H9 (cell line): ENCODE measurements at regions not wholly inside any gene's neighbourhood (a gene's known extent, or its start where the extent isn't known, plus 50 kb on each side); places are given as distances from the start of the nearest gene placed in this dataset.

ENCODE experiments used
- DNase-seq: peaks from one replicate; pipeline ENCODE4 v3.0.0-alpha.2; 2017
- H2AFZ ChIP-seq: one replicate; pipeline ENCODE4 v1.6.1; 2013; ENCODE audit warnings: mild to moderate bottlenecking, low read length, control low read depth, moderate library complexity
- H2AK5ac ChIP-seq: 2 replicates; pipeline ENCODE4 v1.6.1; 2013; ENCODE audit warnings: low read length, control low read depth, mixed read lengths; ENCODE audit not compliant: insufficient read length
- H2BK120ac ChIP-seq: one replicate; pipeline ENCODE4 v1.6.1; 2013; ENCODE audit warnings: low read depth, mild to moderate bottlenecking, low read length, control low read depth, inconsistent platforms; ENCODE audit not compliant: poor library complexity, severe bottlenecking
- H2BK12ac ChIP-seq: 2 replicates; pipeline ENCODE4 v1.6.1; 2013; ENCODE audit warnings: low read length, control low read depth, mixed read lengths, low read depth; ENCODE audit not compliant: insufficient read length
- H2BK15ac ChIP-seq: 2 replicates; pipeline ENCODE4 v1.6.1; 2013; ENCODE audit warnings: low read depth, low read length, control low read depth
- H2BK20ac ChIP-seq: one replicate; pipeline ENCODE4 v1.6.1; 2013; ENCODE audit warnings: low read depth, mild to moderate bottlenecking, low read length, control low read depth, inconsistent platforms; ENCODE audit not compliant: poor library complexity, severe bottlenecking
- H2BK5ac ChIP-seq: 2 replicates; pipeline ENCODE4 v1.6.1; 2013; ENCODE audit warnings: low read length, control low read depth, mixed read lengths; ENCODE audit not compliant: insufficient read length
- H3K14ac ChIP-seq: 2 replicates; pipeline ENCODE4 v1.6.1; 2013; ENCODE audit warnings: low read length, control low read depth; ENCODE audit not compliant: insufficient read depth
- H3K18ac ChIP-seq: 2 replicates; pipeline ENCODE4 v1.6.1; 2013; ENCODE audit warnings: low read depth, mild to moderate bottlenecking, mixed read lengths, low read length, control low read depth; ENCODE audit not compliant: insufficient read length
- H3K23ac ChIP-seq: 2 replicates; pipeline ENCODE4 v1.6.1; 2013; ENCODE audit warnings: low read length, control low read depth, mixed read lengths, low read depth; ENCODE audit not compliant: insufficient read length
- H3K23me2 ChIP-seq: 2 replicates; pipeline ENCODE4 v1.6.1; 2013; ENCODE audit warnings: low read depth, mild to moderate bottlenecking, mixed read lengths, low read length, control low read depth; ENCODE audit not compliant: insufficient read length, poor library complexity, severe bottlenecking
- H3K27ac ChIP-seq: 2 replicates; pipeline ENCODE4 v1.5.1; 2013; ENCODE audit warnings: low read length, control low read depth, mixed read lengths, low read depth; ENCODE audit not compliant: insufficient read length
- H3K27me3 ChIP-seq: 2 replicates; pipeline ENCODE4 v1.6.1; 2013; ENCODE audit warnings: low read length, control low read depth, inconsistent platforms; ENCODE audit not compliant: insufficient read depth
- H3K4ac ChIP-seq: 2 replicates; pipeline ENCODE4 v1.6.1; 2013; ENCODE audit warnings: low read depth, mild to moderate bottlenecking, control low read depth, inconsistent platforms, low read length, moderate library complexity
- H3K4me1 ChIP-seq: 2 replicates; pipeline ENCODE4 v1.6.1; 2013; ENCODE audit warnings: low read length, control low read depth, inconsistent platforms; ENCODE audit not compliant: insufficient read depth
- H3K4me2 ChIP-seq: 2 replicates; pipeline ENCODE4 v1.6.1; 2013; ENCODE audit warnings: low read length, control low read depth, mixed read lengths; ENCODE audit not compliant: insufficient read length, insufficient read depth
- H3K56ac ChIP-seq: 2 replicates; pipeline ENCODE4 v1.6.1; 2013; ENCODE audit warnings: low read depth, mild to moderate bottlenecking, mixed read lengths, low read length, control low read depth; ENCODE audit not compliant: insufficient read length
- H3K79me1 ChIP-seq: 2 replicates; pipeline ENCODE4 v1.6.1; 2013; ENCODE audit warnings: low read depth, mild to moderate bottlenecking, moderate library complexity, low read length, control low read depth, inconsistent platforms; ENCODE audit not compliant: insufficient read depth, poor library complexity, severe bottlenecking
- H3K79me2 ChIP-seq: 2 replicates; pipeline ENCODE4 v1.6.1; 2013; ENCODE audit warnings: low read length, control low read depth, inconsistent platforms; ENCODE audit not compliant: insufficient read depth
- H3K9ac ChIP-seq: 2 replicates; pipeline ENCODE4 v1.6.1; 2013; ENCODE audit warnings: low read length, control low read depth, mixed read lengths; ENCODE audit not compliant: insufficient read length; ENCODE audit errors: extremely low read depth
- H3K9me3 ChIP-seq: one replicate; pipeline ENCODE4 v1.6.1; 2013; ENCODE audit warnings: low read depth, low read length, inconsistent platforms; ENCODE audit not compliant: control insufficient read depth
- H3T11ph ChIP-seq: one replicate; pipeline ENCODE4 v1.6.1; 2013; ENCODE audit warnings: mild to moderate bottlenecking, low read length, control low read depth, inconsistent platforms
- H4K20me1 ChIP-seq: one replicate; pipeline ENCODE4 v1.6.1; 2013; ENCODE audit not compliant: control insufficient read depth, insufficient read length, insufficient read depth
- H4K5ac ChIP-seq: 2 replicates; pipeline ENCODE4 v1.6.1; 2013; ENCODE audit warnings: low read depth, mild to moderate bottlenecking, mixed read lengths, low read length, control low read depth; ENCODE audit not compliant: insufficient read length
- H4K8ac ChIP-seq: replicated peaks from 2 replicates; pipeline ENCODE4 v1.6.1; 2013; ENCODE audit warnings: low read length, control low read depth, mixed read lengths, low read depth; ENCODE audit not compliant: insufficient read length
- H4K91ac ChIP-seq: 2 replicates; pipeline ENCODE4 v1.6.1; 2013; ENCODE audit warnings: low read depth, mild to moderate bottlenecking, moderate library complexity, mixed read lengths, low read length, control low read depth; ENCODE audit not compliant: insufficient read length
- H3K27ac Mint-ChIP-seq, 3 experiments: 2 replicates in 2 of 3; 3 replicates in 1 of 3; pipeline ENCODE4 v1.8.0; 2020 to 2021; ENCODE audit warnings: mixed read lengths in 3 of 3, mild to moderate bottlenecking in 1 of 3, moderate library complexity in 1 of 3
- H3K27me3 Mint-ChIP-seq: 2 replicates; pipeline ENCODE4 v1.8.0; 2021; ENCODE audit warnings: low read depth, mild to moderate bottlenecking, moderate library complexity, mixed read lengths
- H3K36me3 Mint-ChIP-seq, 3 experiments: 2 replicates in 2 of 3; 3 replicates in 1 of 3; pipeline ENCODE4 v1.8.0; 2020 to 2021; ENCODE audit warnings: low read depth in 3 of 3, mixed read lengths in 3 of 3; ENCODE audit not compliant: insufficient read depth in 1 of 3
- H3K4me1 Mint-ChIP-seq, 2 experiments: 2 replicates each; pipeline ENCODE4 v1.8.0; 2020; ENCODE audit warnings: mixed read lengths in 2 of 2
- H3K4me3 Mint-ChIP-seq, 2 experiments: 2 replicates in 1 of 2; 3 replicates in 1 of 2; pipeline ENCODE4 v1.8.0; 2020 to 2021; ENCODE audit warnings: mild to moderate bottlenecking in 2 of 2, mixed read lengths in 2 of 2, moderate library complexity in 1 of 2
- H3K9me3 Mint-ChIP-seq, 2 experiments: 2 replicates in 1 of 2; 3 replicates in 1 of 2; pipeline ENCODE4 v1.8.0; 2020; ENCODE audit warnings: mild to moderate bottlenecking in 2 of 2, mixed read lengths in 2 of 2, moderate library complexity in 1 of 2
- WGBS: extraction: QIAGEN DNeasy Blood & Tissue Kit; methylation state at CpG from one replicate; pipeline ENCODE4 v1.1.7; 2013; ENCODE audit warnings: missing lambda C conversion rate, low lambda C conversion rate, mixed read lengths; ENCODE audit not compliant: insufficient read length; ENCODE audit errors: extremely low coverage; 5-methylcytosine and 5-hydroxymethylcytosine counted together
- TF ChIP-seq, protein P1 (sequence below): fragments of 200-600 bp; sonication (generic); conservative IDR thresholded peaks from 3 replicates; pipeline ENCODE4 v1.8.0; 2021; ENCODE audit warnings: antibody characterized with exemption, mild to moderate bottlenecking

DNA sequence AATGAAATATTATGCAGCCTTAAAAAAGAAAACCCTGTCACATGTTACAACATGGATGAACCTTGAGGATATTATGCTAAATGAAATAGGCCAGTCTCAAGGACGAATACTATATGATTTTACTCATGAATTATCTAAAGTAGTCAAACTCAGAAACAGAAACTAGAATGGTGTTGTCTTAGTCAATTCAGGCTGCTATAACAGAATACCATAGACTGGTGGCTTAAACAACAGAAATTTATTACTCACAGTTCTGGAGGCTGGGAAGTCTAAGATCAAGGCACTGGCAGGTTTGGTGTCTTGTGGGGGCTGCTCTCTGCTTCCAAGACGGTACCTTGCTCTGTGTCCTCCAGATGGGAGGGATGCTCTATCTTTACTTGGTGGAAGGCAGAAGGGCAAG lies 113.8 kb upstream of the DNAH14 start:
- no peaks in the 10 kb centered on the region for H4K20me1 ChIP-seq
- peaks cover 5 to 35% (median 9%) of the 10 kb centered on the region in 3 experiments for H3K36me3 Mint-ChIP-seq
- H3K9me3 Mint-ChIP-seq, result peaks cover 30 to 39% of the 10 kb centered on the region in 2 experiments
- H2BK12ac ChIP-seq, result no peak overlapping the region
- no peak overlapping the region for H3K23ac ChIP-seq
- H3K9me3 ChIP-seq, result peaks cover 10% of the 10 kb centered on the region
- no CpG with 5 or more reads among the region's 2 CpGs for WGBS
- no peak overlapping the region for H2BK20ac ChIP-seq
- no peak overlapping the region for H3K4ac ChIP-seq
- no peaks in the 10 kb centered on the region for H3K4me1 ChIP-seq
- no peak overlapping the region for H2BK5ac ChIP-seq
- no peak overlapping the region for H2AK5ac ChIP-seq
- no peak overlapping the region for H3T11ph ChIP-seq
- no peak overlapping the region for H2AFZ ChIP-seq
- no peak overlapping the region for H3K18ac ChIP-seq
- no peaks in the 10 kb centered on the region for H3K79me2 ChIP-seq
- peaks cover 3% of the 10 kb centered on the region for H3K27me3 Mint-ChIP-seq
- DNase-seq, result no peak
- TF ChIP-seq, protein P1, sequence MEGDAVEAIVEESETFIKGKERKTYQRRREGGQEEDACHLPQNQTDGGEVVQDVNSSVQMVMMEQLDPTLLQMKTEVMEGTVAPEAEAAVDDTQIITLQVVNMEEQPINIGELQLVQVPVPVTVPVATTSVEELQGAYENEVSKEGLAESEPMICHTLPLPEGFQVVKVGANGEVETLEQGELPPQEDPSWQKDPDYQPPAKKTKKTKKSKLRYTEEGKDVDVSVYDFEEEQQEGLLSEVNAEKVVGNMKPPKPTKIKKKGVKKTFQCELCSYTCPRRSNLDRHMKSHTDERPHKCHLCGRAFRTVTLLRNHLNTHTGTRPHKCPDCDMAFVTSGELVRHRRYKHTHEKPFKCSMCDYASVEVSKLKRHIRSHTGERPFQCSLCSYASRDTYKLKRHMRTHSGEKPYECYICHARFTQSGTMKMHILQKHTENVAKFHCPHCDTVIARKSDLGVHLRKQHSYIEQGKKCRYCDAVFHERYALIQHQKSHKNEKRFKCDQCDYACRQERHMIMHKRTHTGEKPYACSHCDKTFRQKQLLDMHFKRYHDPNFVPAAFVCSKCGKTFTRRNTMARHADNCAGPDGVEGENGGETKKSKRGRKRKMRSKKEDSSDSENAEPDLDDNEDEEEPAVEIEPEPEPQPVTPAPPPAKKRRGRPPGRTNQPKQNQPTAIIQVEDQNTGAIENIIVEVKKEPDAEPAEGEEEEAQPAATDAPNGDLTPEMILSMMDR, result no peak
- no peak overlapping the region for H2BK120ac ChIP-seq
- no peak overlapping the region for H3K4me2 ChIP-seq
- no peak overlapping the region for H4K91ac ChIP-seq
- no peaks in the 10 kb centered on the region for H3K23me2 ChIP-seq
- H4K8ac ChIP-seq, result no peak overlapping the region
- no peak overlapping the region for H4K5ac ChIP-seq
- H3K27me3 ChIP-seq, result no peaks in the 10 kb centered on the region
- H3K56ac ChIP-seq, result no peak overlapping the region
- no peak overlapping the region for H3K9ac ChIP-seq
- no peak overlapping the region for H3K14ac ChIP-seq
- no peak overlapping the region; a peak in 1 of 7 replicates for H3K27ac Mint-ChIP-seq
- no peak overlapping the region for H3K4me3 Mint-ChIP-seq
- peaks cover 0 to 3% of the 10 kb centered on the region in 2 experiments; a peak in 1 of 4 replicates for H3K4me1 Mint-ChIP-seq
- H3K79me1 ChIP-seq, result no peaks in the 10 kb centered on the region
- H2BK15ac ChIP-seq, result no peak overlapping the region
- no peak overlapping the region for H3K27ac ChIP-seq
